ENCODE measurements at regions not wholly inside any gene's neighbourhood (a gene's known extent, or its start where the extent isn't known, plus 50 kb on each side); places are given as distances from the start of the nearest gene placed in this dataset.
"Not testable (repeated sequence)": the region's sequence is repeated elsewhere in the genome, so short reads cannot be mapped to it uniquely, and the experiment has no call there.

DNA sequence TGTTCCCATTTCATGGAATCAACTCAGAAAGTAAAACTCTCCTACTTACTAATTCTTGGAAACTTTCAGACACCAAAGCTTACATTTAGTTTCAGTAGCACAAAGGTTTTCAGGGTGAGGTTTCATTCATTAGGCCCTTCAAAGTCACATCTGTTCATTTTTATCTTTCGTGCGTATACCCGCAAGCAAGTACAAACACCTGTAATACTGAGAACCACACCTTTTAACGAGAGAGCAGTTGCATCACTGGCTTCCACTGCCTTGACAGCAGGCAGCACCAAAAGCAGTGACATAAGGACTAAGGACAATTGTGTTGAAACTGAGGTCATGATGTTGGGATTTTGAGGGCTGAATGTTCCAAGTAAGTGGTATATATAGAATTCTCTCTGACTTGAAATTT, 60.5 kb downstream of the GOLGA6L22 start:
- DNase-seq: not testable (repeated sequence)

- DNase-seq: not testable (repeated sequence)
Measured at GRCh38 chr15:22526537-22526936, 67.8 kb downstream of the GOLGA6L22 start.

GRCh38 chr15:22527016-22527415, 68.3 kb downstream of the GOLGA6L22 start:
- DNase-seq: not testable (repeated sequence)

- not testable (repeated sequence) for DNase-seq
Measured at GRCh38 chr15:22529200-22529599, 70.5 kb downstream of the GOLGA6L22 start.

DNA sequence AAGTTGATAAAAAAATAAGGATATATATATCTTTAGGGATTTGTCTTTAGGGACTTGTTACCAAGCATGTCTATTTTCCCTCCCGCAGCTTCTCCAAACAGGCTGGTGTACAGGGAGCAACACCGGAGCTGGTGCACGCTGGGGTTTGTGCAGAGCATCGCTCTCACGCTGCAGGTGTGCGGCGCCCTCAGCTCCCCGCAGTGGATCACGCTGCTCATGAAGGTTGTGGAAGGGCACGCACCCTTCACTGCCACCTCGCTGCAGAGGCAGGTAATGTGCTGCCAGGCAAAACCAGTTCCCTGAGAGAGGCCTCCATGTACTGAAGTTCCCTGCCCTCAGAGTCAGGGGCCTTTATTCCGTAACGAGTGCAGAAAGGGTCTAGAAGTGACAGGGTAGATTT, 101.0 kb downstream of the GOLGA6L22 start:
- not testable (repeated sequence) for DNase-seq

DNA sequence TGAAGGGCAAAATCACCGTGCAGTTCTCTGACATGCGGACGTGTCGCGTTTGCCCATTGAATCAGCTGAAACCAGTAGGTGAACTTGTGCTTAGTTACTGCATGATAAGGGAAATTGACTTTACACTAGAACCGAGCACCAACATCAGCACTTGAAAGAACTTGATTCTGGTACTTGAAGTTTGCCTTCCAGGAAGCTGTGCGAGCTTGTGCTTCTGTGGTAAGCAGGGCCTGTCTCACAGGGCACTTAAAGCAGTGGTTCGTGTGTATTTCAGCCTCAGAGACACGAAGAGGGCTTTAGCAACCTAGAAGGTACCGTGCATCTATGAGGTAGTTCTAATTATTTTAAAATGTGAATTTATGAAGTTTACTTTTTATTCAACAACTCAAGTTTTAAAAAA, 103.0 kb downstream of the GOLGA6L22 start:
- DNase-seq: not testable (repeated sequence)

GRCh38 chr15:22566510-22566909, 107.8 kb downstream of the GOLGA6L22 start:
- not testable (repeated sequence) for DNase-seq

DNA sequence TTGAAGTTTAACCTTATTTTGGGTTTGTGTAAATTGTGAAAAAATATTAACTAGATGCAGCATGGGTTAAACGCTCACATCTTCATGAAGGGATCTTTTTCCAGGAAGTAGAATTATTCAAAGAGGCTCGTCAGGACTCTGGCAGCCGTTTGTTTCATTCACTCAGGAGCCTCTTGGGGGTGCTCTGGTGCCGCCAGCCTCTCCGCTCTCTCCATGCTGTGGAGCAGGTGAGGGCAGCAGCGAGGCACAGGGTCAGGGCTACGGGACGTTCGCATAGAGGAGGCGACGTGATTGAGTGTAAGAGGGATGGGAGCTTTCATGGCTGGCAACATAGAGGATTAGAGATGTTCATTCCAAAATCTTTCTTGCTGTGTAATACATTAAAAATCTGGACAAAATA, 110.8 kb downstream of the GOLGA6L22 start:
- not testable (repeated sequence) for DNase-seq

- DNase-seq: not testable (repeated sequence)
Measured at GRCh38 chr15:22572152-22572735, 113.5 kb downstream of the GOLGA6L22 start.

GRCh38 chr15:22572792-22573191, 114.1 kb downstream of the GOLGA6L22 start:
- not testable (repeated sequence) for DNase-seq

GRCh38 chr15:22577828-22578227, 119.1 kb downstream of the GOLGA6L22 start:
- not testable (repeated sequence) for DNase-seq

DNA sequence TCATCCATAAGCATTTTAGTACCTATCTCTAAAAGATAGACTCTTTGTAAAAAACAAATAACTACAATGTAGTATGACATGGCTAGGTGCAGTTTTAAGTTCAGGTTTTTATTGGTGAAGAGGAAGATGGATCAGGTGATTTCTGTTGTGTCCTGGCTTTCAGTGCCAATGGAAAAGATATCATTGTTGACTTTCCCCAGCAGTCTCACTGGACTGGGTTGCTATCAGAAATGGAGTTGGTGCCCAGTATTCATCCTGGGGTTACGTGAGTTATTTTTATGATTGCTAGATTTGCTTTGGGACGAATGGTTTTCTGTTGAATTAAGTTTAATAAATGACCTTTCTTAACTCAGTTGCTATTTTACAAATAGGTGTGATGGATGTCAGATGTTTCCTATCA, 120.5 kb downstream of the GOLGA6L22 start:
- DNase-seq: not testable (repeated sequence)

DNA sequence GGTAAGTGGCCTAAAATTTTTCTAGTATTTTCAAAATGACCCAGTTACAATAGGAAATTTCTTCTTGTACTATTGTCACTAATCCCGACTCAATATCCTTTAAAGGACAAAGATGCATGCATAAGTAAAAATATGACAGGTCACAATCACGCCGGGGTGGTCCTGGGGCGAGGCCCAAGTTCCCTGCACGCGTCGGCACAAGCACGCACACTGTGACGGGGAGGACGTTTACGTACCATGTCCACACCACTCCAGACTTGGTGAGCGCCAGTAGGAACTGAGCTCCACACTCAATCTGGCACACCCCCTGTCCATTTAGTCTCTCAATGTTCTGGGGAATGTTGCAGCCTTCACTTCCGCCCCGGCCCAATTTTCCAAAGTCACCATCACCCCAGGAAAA, 128.7 kb downstream of the GOLGA6L22 start:
- DNase-seq: not testable (repeated sequence)

GRCh38 chr15:22598552-22598951, 139.8 kb downstream of the GOLGA6L22 start:
- not testable (repeated sequence) for DNase-seq

- not testable (repeated sequence) for DNase-seq
Measured at GRCh38 chr15:22599526-22600320, 141.0 kb downstream of the GOLGA6L22 start.

- not testable (repeated sequence) for DNase-seq
Measured at GRCh38 chr15:22616976-22617375, 158.3 kb downstream of the GOLGA6L22 start.

- not testable (repeated sequence) for DNase-seq
Measured at GRCh38 chr15:22631789-22632188, 154.7 kb upstream of the NIPA1 start.

- DNase-seq: not testable (repeated sequence)
Measured at GRCh38 chr15:22639983-22640382, 146.5 kb upstream of the NIPA1 start.

DNA sequence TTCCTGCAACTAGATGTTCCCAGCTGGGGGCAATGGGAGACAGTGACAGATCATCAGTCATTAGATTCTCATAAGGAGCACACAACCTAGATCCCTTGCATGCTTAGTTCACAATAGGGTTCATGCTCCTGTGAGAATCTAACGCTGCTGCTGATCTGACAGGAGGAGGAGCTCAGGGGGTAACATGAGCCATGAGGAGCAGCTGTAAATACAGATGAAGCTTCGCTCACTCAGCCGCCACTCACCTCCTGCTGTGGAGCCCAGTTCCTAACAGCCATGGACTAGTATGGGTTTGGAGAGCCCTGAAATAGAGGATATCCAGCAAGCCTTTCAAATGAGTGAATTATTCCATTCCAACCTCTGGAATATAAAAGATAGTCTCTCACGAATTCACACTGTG, 137.0 kb upstream of the NIPA1 start:
- DNase-seq: not testable (repeated sequence)

- not testable (repeated sequence) for DNase-seq
Measured at GRCh38 chr15:22651179-22651578, 135.3 kb upstream of the NIPA1 start.

- DNase-seq: peak; percentile 59
Measured at GRCh38 chr15:22664294-22665058, 122.0 kb upstream of the NIPA1 start.

- DNase-seq: peak; percentile 40
Measured at GRCh38 chr15:22665059-22665702, 121.3 kb upstream of the NIPA1 start.

- not testable (repeated sequence) for DNase-seq
Measured at GRCh38 chr15:22665711-22666110, 120.7 kb upstream of the NIPA1 start.
